Endothelial cell (in vitro differentiated cells): ENCODE measurements at regions not wholly inside any gene's neighbourhood (a gene's known extent, or its start where the extent isn't known, plus 50 kb on each side); places are given as distances from the start of the nearest gene placed in this dataset.

Experiments
- DNase-seq: peaks from one replicate; pipeline ENCODE4 v3.0.0; 2021; ENCODE audit warnings: low spot score
- H3K27ac Mint-ChIP-seq: one replicate; pipeline ENCODE4 v1.8.0; 2021; ENCODE audit warnings: mixed read lengths, inconsistent platforms; ENCODE audit not compliant: unreplicated experiment
- H3K27me3 Mint-ChIP-seq: one replicate; pipeline ENCODE4 v1.8.0; 2021; ENCODE audit warnings: mild to moderate bottlenecking, moderate library complexity, mixed read lengths, inconsistent platforms; ENCODE audit not compliant: unreplicated experiment
- H3K36me3 Mint-ChIP-seq: one replicate; pipeline ENCODE4 v1.8.0; 2021; ENCODE audit warnings: mild to moderate bottlenecking, low read depth, mixed read lengths, inconsistent platforms; ENCODE audit not compliant: unreplicated experiment
- H3K4me1 Mint-ChIP-seq: one replicate; pipeline ENCODE4 v1.8.0; 2021; ENCODE audit warnings: mild to moderate bottlenecking, mixed read lengths, inconsistent platforms; ENCODE audit not compliant: unreplicated experiment
- H3K4me3 Mint-ChIP-seq: one replicate; pipeline ENCODE4 v1.8.0; 2021; ENCODE audit warnings: mild to moderate bottlenecking, mixed read lengths, inconsistent platforms; ENCODE audit not compliant: unreplicated experiment
- H3K9me3 Mint-ChIP-seq: one replicate; pipeline ENCODE4 v1.8.0; 2021; ENCODE audit warnings: mixed read lengths, inconsistent platforms; ENCODE audit not compliant: unreplicated experiment
- CTCF ChIP-seq: fragments of 200-600 bp; sonication (generic); IDR thresholded peaks from one replicate; pipeline ENCODE4 v1.5.0; 2021; ENCODE audit warnings: antibody characterized with exemption; ENCODE audit not compliant: unreplicated experiment

DNA sequence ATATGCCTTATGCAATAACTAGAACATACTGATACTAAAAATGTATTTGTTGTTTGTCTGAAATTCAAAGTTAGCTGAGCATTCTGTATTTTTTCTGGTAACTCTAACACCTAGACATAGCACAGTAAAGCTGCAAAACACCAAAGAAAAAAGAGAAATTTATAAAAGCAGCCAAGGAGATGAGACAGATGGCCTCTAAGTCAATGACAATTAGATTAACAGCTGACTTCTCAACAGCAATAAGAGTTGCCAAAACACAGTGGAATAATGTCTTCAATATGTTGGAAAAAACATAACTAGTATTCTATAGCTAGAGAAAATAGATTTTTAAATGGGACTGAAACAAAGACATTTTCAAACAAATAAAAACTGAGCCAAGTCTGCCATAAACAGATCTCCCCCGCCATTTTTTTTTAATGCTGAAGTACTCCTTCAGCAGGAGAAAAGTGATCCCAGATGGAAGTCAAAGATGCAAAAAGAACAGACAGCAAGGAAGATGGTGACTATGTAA, 81.3 kb downstream of the SYF2 start:
- DNase-seq: no peak
- no peak for TF ChIP-seq CTCF

DNA sequence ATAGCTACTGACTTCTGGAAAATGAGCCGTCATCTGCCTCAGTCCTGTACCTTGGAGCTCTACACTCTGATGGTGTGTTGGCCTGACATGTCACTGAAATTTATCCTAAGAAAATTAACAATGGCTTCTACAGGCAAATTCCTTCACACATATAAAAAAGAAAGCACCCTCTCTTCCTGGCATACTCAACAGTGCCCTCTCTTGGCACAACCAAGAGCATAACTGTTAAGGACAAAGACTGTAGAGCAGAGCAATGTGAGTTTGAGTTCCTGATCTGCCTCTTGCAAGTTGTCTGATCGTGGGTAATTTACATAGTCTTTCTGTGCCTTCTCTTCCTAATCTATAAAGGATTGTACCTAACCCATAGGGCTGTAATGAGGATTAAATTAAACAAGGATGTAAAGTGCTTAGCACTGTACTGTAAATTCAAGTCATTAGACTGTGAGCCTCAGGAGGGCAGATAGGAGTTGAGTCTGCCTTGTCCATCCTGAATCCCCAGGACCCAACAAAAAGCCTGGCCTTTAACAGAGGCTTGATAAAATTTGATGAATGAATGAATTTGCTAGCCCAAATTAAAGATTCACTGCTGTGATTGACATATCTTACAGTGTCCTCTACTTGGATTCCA, 83.5 kb downstream of the SYF2 start:
- Mint-ChIP-seq H3K36me3 (no peaks in the 10 kb centered on the region), H3K4me3 (no peak overlapping the region), H3K9me3 (no peaks in the 10 kb centered on the region), H3K4me1 (no peaks in the 10 kb centered on the region), H3K27ac (no peak overlapping the region), H3K27me3 (no peaks in the 10 kb centered on the region)
- DNase-seq: peak; percentile 22
- TF ChIP-seq CTCF: peak; percentile 22

More for the DNA sequence above, 81.3 kb downstream of the SYF2 start:
- Mint-ChIP-seq H3K4me3 (no peak overlapping the region), H3K4me1 (no peaks in the 10 kb centered on the region), H3K27ac (no peak overlapping the region), H3K36me3 (no peaks in the 10 kb centered on the region), H3K27me3 (no peaks in the 10 kb centered on the region), H3K9me3 (no peaks in the 10 kb centered on the region)

GRCh38 chr1:25146451-25146855, 85.8 kb downstream of the SYF2 start:
- no peak for DNase-seq
- Mint-ChIP-seq H3K4me3 (no peak overlapping the region), H3K4me1 (peaks cover 7% of the 10 kb centered on the region), H3K9me3 (no peaks in the 10 kb centered on the region), H3K36me3 (no peaks in the 10 kb centered on the region), H3K27me3 (no peaks in the 10 kb centered on the region), H3K27ac (no peak overlapping the region)
- TF ChIP-seq CTCF: no peak

GRCh38 chr1:25145775-25146393, 86.4 kb downstream of the SYF2 start:
- no peaks in the 10 kb centered on the region for H3K36me3 Mint-ChIP-seq
- DNase-seq: no peak
- H3K9me3 Mint-ChIP-seq: no peaks in the 10 kb centered on the region
- peaks cover 7% of the 10 kb centered on the region for H3K4me1 Mint-ChIP-seq
- no peaks in the 10 kb centered on the region for H3K27me3 Mint-ChIP-seq
- no peak overlapping the region for H3K27ac Mint-ChIP-seq
- TF ChIP-seq CTCF: no peak
- H3K4me3 Mint-ChIP-seq: no peak overlapping the region
